ENCODE measurements at regions not wholly inside any gene's neighbourhood (a gene's known extent, or its start where the extent isn't known, plus 50 kb on each side); places are given as distances from the start of the nearest gene placed in this dataset.

GRCh38 chr1:60343736-60344135, 270.2 kb upstream of the C1orf87 start:
- H3K9me3 ChIP-seq (ENCODE audit: low read length), result no peaks in the 10 kb centered on the region
- no peaks in the 10 kb centered on the region for H3K27me3 ChIP-seq (ENCODE audit: control insufficient read depth in 1 of 2, insufficient read depth in 2 of 2, low read length in 2 of 2)
- H3K4me1 ChIP-seq (ENCODE audit: insufficient read depth, low read length), result no peaks in the 10 kb centered on the region
- no peaks in the 10 kb centered on the region for H3K36me3 ChIP-seq (ENCODE audit: insufficient read depth, low read length)
- no peak overlapping the region for H3K27ac ChIP-seq (ENCODE audit: low read depth, low read length)
- no peak overlapping the region for H3K9ac ChIP-seq (ENCODE audit: low read length)
- H3K4me3 ChIP-seq (ENCODE audit: low read depth in 1 of 2, low read length in 2 of 2), result no peak overlapping the region

GRCh38 chr1:60342569-60342968, 269.0 kb upstream of the C1orf87 start:
- Histone ChIP-seq H3K4me1 (ENCODE audit: insufficient read depth, low read length) (no peaks in the 10 kb centered on the region), H3K27ac (ENCODE audit: low read depth, low read length) (no peak overlapping the region), H3K9ac (ENCODE audit: low read length) (no peak overlapping the region), H3K36me3 (ENCODE audit: insufficient read depth, low read length) (no peaks in the 10 kb centered on the region), H3K27me3 (ENCODE audit: control insufficient read depth in 1 of 2, insufficient read depth in 2 of 2, low read length in 2 of 2) (no peaks in the 10 kb centered on the region), H3K4me3 (ENCODE audit: low read depth in 1 of 2, low read length in 2 of 2) (no peak overlapping the region), H3K9me3 (ENCODE audit: low read length) (no peaks in the 10 kb centered on the region)

GRCh38 chr1:60341274-60341673, 267.7 kb upstream of the C1orf87 start:
- H3K27me3 ChIP-seq (ENCODE audit: control insufficient read depth in 1 of 2, insufficient read depth in 2 of 2, low read length in 2 of 2), result no peaks in the 10 kb centered on the region
- no peak overlapping the region for H3K4me3 ChIP-seq (ENCODE audit: low read depth in 1 of 2, low read length in 2 of 2)
- no peaks in the 10 kb centered on the region for H3K9me3 ChIP-seq (ENCODE audit: low read length)
- H3K27ac ChIP-seq (ENCODE audit: low read depth, low read length), result no peak overlapping the region
- H3K9ac ChIP-seq (ENCODE audit: low read length), result no peak overlapping the region
- no peaks in the 10 kb centered on the region for H3K36me3 ChIP-seq (ENCODE audit: insufficient read depth, low read length)
- H3K4me1 ChIP-seq (ENCODE audit: insufficient read depth, low read length), result no peaks in the 10 kb centered on the region

- Histone ChIP-seq H3K4me1 (ENCODE audit: insufficient read depth, low read length) (no peaks in the 10 kb centered on the region), H3K27me3 (ENCODE audit: control insufficient read depth in 1 of 2, insufficient read depth in 2 of 2, low read length in 2 of 2) (no peaks in the 10 kb centered on the region), H3K4me3 (ENCODE audit: low read depth in 1 of 2, low read length in 2 of 2) (no peak overlapping the region), H3K9me3 (ENCODE audit: low read length) (no peaks in the 10 kb centered on the region), H3K27ac (ENCODE audit: low read depth, low read length) (no peak overlapping the region), H3K36me3 (ENCODE audit: insufficient read depth, low read length) (no peaks in the 10 kb centered on the region), H3K9ac (ENCODE audit: low read length) (no peak overlapping the region)
These were observed 258.1 kb upstream of the C1orf87 start for GRCh38 chr1:60331647-60332046.

GRCh38 chr1:60329651-60330050, 256.1 kb upstream of the C1orf87 start:
- no peaks in the 10 kb centered on the region for H3K27me3 ChIP-seq (ENCODE audit: control insufficient read depth in 1 of 2, insufficient read depth in 2 of 2, low read length in 2 of 2)
- H3K27ac ChIP-seq (ENCODE audit: low read depth, low read length), result no peak overlapping the region
- H3K9ac ChIP-seq (ENCODE audit: low read length), result no peak overlapping the region

GRCh38 chr1:60311838-60312237, 238.3 kb upstream of the C1orf87 start:
- Histone ChIP-seq H3K36me3 (ENCODE audit: insufficient read depth, low read length) (no peaks in the 10 kb centered on the region), H3K27me3 (ENCODE audit: control insufficient read depth in 1 of 2, insufficient read depth in 2 of 2, low read length in 2 of 2) (no peaks in the 10 kb centered on the region), H3K4me3 (ENCODE audit: low read depth in 1 of 2, low read length in 2 of 2) (no peak overlapping the region), H3K9me3 (ENCODE audit: low read length) (peaks cover 4% of the 10 kb centered on the region), H3K27ac (ENCODE audit: low read depth, low read length) (no peak overlapping the region), H3K4me1 (ENCODE audit: insufficient read depth, low read length) (no peaks in the 10 kb centered on the region), H3K9ac (ENCODE audit: low read length) (no peak overlapping the region)

More at GRCh38 chr1:60329651-60330050, 256.1 kb upstream of the C1orf87 start:
- Histone ChIP-seq H3K9me3 (ENCODE audit: low read length) (no peaks in the 10 kb centered on the region), H3K4me1 (ENCODE audit: insufficient read depth, low read length) (no peaks in the 10 kb centered on the region), H3K36me3 (ENCODE audit: insufficient read depth, low read length) (no peaks in the 10 kb centered on the region), H3K4me3 (ENCODE audit: low read depth in 1 of 2, low read length in 2 of 2) (no peak overlapping the region)

- no peak overlapping the region for H3K4me3 ChIP-seq (ENCODE audit: low read depth in 1 of 2, low read length in 2 of 2)
- no peaks in the 10 kb centered on the region for H3K36me3 ChIP-seq (ENCODE audit: insufficient read depth, low read length)
- H3K27ac ChIP-seq (ENCODE audit: low read depth, low read length), result no peak overlapping the region
- no peak overlapping the region for H3K9ac ChIP-seq (ENCODE audit: low read length)
- H3K4me1 ChIP-seq (ENCODE audit: insufficient read depth, low read length), result no peaks in the 10 kb centered on the region
- no peaks in the 10 kb centered on the region for H3K9me3 ChIP-seq (ENCODE audit: low read length)
- no peaks in the 10 kb centered on the region for H3K27me3 ChIP-seq (ENCODE audit: control insufficient read depth in 1 of 2, insufficient read depth in 2 of 2, low read length in 2 of 2)
These were observed 226.0 kb upstream of the C1orf87 start for GRCh38 chr1:60299581-60299980.

GRCh38 chr1:60298290-60298689, 224.7 kb upstream of the C1orf87 start:
- Histone ChIP-seq H3K27me3 (ENCODE audit: control insufficient read depth in 1 of 2, insufficient read depth in 2 of 2, low read length in 2 of 2) (no peaks in the 10 kb centered on the region), H3K4me1 (ENCODE audit: insufficient read depth, low read length) (no peaks in the 10 kb centered on the region), H3K27ac (ENCODE audit: low read depth, low read length) (no peak overlapping the region), H3K4me3 (ENCODE audit: low read depth in 1 of 2, low read length in 2 of 2) (no peak overlapping the region), H3K9ac (ENCODE audit: low read length) (no peak overlapping the region), H3K36me3 (ENCODE audit: insufficient read depth, low read length) (no peaks in the 10 kb centered on the region), H3K9me3 (ENCODE audit: low read length) (no peaks in the 10 kb centered on the region)

- H3K9ac ChIP-seq (ENCODE audit: low read length), result no peak overlapping the region
- H3K27ac ChIP-seq (ENCODE audit: low read depth, low read length), result no peak overlapping the region
- H3K9me3 ChIP-seq (ENCODE audit: low read length), result no peaks in the 10 kb centered on the region
- no peak overlapping the region for H3K4me3 ChIP-seq (ENCODE audit: low read depth in 1 of 2, low read length in 2 of 2)
- H3K27me3 ChIP-seq (ENCODE audit: control insufficient read depth in 1 of 2, insufficient read depth in 2 of 2, low read length in 2 of 2), result no peaks in the 10 kb centered on the region
- H3K4me1 ChIP-seq (ENCODE audit: insufficient read depth, low read length), result no peaks in the 10 kb centered on the region
- H3K36me3 ChIP-seq (ENCODE audit: insufficient read depth, low read length), result no peaks in the 10 kb centered on the region
These were observed 223.2 kb upstream of the C1orf87 start for GRCh38 chr1:60296794-60297193.

GRCh38 chr1:60292140-60292539, 218.6 kb upstream of the C1orf87 start:
- Histone ChIP-seq H3K27ac (ENCODE audit: low read depth, low read length) (no peak overlapping the region), H3K9me3 (ENCODE audit: low read length) (no peaks in the 10 kb centered on the region), H3K4me1 (ENCODE audit: insufficient read depth, low read length) (no peaks in the 10 kb centered on the region), H3K27me3 (ENCODE audit: control insufficient read depth in 1 of 2, insufficient read depth in 2 of 2, low read length in 2 of 2) (no peaks in the 10 kb centered on the region), H3K4me3 (ENCODE audit: low read depth in 1 of 2, low read length in 2 of 2) (no peak overlapping the region), H3K9ac (ENCODE audit: low read length) (no peak overlapping the region), H3K36me3 (ENCODE audit: insufficient read depth, low read length) (no peaks in the 10 kb centered on the region)

GRCh38 chr1:60290393-60290792, 216.8 kb upstream of the C1orf87 start:
- H3K36me3 ChIP-seq (ENCODE audit: insufficient read depth, low read length), result no peaks in the 10 kb centered on the region
- H3K4me1 ChIP-seq (ENCODE audit: insufficient read depth, low read length), result no peaks in the 10 kb centered on the region
- H3K27me3 ChIP-seq (ENCODE audit: control insufficient read depth in 1 of 2, insufficient read depth in 2 of 2, low read length in 2 of 2), result no peaks in the 10 kb centered on the region
- H3K4me3 ChIP-seq (ENCODE audit: low read depth in 1 of 2, low read length in 2 of 2), result no peak overlapping the region
- H3K9ac ChIP-seq (ENCODE audit: low read length), result no peak overlapping the region
- no peak overlapping the region for H3K27ac ChIP-seq (ENCODE audit: low read depth, low read length)
- no peaks in the 10 kb centered on the region for H3K9me3 ChIP-seq (ENCODE audit: low read length)

- H3K4me1 ChIP-seq (ENCODE audit: insufficient read depth, low read length), result no peaks in the 10 kb centered on the region
- H3K4me3 ChIP-seq (ENCODE audit: low read depth in 1 of 2, low read length in 2 of 2), result no peak overlapping the region
- no peak overlapping the region for H3K9ac ChIP-seq (ENCODE audit: low read length)
- H3K27me3 ChIP-seq (ENCODE audit: control insufficient read depth in 1 of 2, insufficient read depth in 2 of 2, low read length in 2 of 2), result no peaks in the 10 kb centered on the region
- no peaks in the 10 kb centered on the region for H3K36me3 ChIP-seq (ENCODE audit: insufficient read depth, low read length)
- H3K9me3 ChIP-seq (ENCODE audit: low read length), result no peaks in the 10 kb centered on the region
- H3K27ac ChIP-seq (ENCODE audit: low read depth, low read length), result no peak overlapping the region
These were observed 214.0 kb upstream of the C1orf87 start for GRCh38 chr1:60287536-60287935.
